ENCODE measurements at regions not wholly inside any gene's neighbourhood (a gene's known extent, or its start where the extent isn't known, plus 50 kb on each side); places are given as distances from the start of the nearest gene placed in this dataset.

GRCh38 chr3:76582632-76583378 lies 457.1 kb upstream of the ROBO2 start:
- TF ChIP-seq TCF7L2 (IDR thresholded peaks at IDR 0.05; ENCODE audit: low read depth, low read length) (no peak), POLR2AphosphoS5 (IDR thresholded peaks at IDR 0.05; ENCODE audit: low read depth, low read length) (no peak), CTCF (IDR thresholded peaks at IDR 0.05) (no peak), SIN3A (IDR thresholded peaks at IDR 0.05; ENCODE audit: borderline replicate concordance, insufficient read depth, low read depth, low read length) (no peak), REST (IDR thresholded peaks at IDR 0.05; ENCODE audit: insufficient read depth in 1 of 2, low read depth in 2 of 2, low read length in 1 of 2) (no peak)

Data from Panc1 (cell line).